ENCODE measurements at regions not wholly inside any gene's neighbourhood (a gene's known extent, or its start where the extent isn't known, plus 50 kb on each side); places are given as distances from the start of the nearest gene placed in this dataset.

DNA sequence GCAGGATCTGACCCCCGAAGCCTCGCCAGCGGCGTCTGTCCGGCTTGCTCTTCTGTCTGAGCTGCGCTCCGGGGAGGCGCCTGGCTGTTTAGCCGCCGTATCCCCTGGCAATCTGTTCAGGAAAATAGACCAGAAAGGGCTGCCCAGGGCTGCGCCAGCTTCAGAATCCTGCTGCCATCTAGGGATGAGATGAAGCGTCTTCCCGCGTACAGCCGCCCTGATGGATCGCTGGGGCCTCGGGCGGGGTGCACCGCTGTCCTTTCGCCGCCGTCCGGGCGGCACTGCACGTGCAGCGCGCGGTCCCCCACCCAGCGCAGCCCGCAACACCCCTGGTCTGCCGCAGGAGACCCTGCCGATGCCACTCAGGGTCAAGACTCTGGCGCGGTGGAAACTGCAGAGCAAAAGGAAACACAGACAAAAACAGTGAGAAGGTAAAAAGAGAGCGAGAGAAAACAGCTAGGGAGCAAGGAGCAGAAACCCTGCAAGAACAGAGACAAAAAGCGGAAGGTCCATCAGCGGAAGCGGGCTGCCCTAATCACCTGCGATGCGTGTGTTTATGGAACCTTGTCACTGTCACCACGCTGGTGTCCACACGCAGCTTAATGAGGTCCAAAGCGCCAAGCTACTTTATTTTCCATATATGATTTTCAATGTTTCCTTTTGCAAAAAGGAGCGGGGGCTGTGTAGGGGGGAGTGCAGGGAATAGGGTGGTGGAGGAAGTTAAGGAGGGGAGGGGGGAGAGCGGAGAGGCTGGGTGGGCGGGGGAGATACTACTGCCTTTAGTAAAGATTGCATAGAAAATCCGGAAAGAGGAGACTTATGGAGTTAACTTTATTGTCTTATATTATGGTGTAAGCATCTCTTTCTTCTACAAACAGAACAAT is 2113.3 kb upstream of the PIK3C3 start:
- WGBS, result 7% methylated on average over 47 of the region's 47 CpGs
- DNase-seq (ENCODE audit: extremely low spot score), result no peak
- Histone ChIP-seq H3K4me3 (ENCODE audit: low read depth, low read length) (no peak overlapping the region), H3K27ac (ENCODE audit: low read depth) (no peak overlapping the region), H3K4me1 (ENCODE audit: insufficient read depth) (no peaks in the 10 kb centered on the region), H3K36me3 (ENCODE audit: insufficient read depth) (no peaks in the 10 kb centered on the region)

- Histone ChIP-seq H3K27ac (ENCODE audit: low read depth) (no peak overlapping the region), H3K4me1 (ENCODE audit: insufficient read depth) (no peaks in the 10 kb centered on the region), H3K4me3 (ENCODE audit: low read depth, low read length) (no peak overlapping the region), H3K36me3 (ENCODE audit: insufficient read depth) (no peaks in the 10 kb centered on the region)
- DNase-seq (ENCODE audit: extremely low spot score), result no peak
- 12% methylated on average over 7 of the region's 7 CpGs for WGBS
These were observed 2114.1 kb upstream of the PIK3C3 start for GRCh38 chr18:39840856-39841481.

DNA sequence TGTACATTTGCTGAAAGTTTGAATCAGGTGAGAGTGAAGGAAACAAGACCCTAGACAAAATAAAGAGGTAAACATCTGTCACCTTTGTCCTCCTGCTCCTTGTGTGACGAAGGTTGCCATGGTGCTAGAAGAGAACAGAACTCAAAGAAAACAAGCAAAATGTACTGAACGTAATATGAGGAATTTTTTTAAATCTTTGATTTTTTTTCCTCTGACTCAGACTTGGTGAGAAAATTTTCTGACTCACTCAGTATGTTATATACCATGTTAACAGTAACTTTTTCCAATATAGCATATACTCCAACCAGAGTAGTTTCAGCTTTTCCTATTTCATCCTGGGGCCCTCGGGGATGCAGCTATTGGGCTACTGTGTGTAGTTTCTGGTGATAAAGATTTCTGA is 2114.6 kb upstream of the PIK3C3 start:
- no peak for DNase-seq (ENCODE audit: extremely low spot score)

GRCh38 chr18:39839782-39840181 is 2115.3 kb upstream of the PIK3C3 start:
- 95% methylated on average over 4 of the region's 4 CpGs for WGBS
- no peaks in the 10 kb centered on the region for H3K36me3 ChIP-seq (ENCODE audit: insufficient read depth)
- no peak for DNase-seq (ENCODE audit: extremely low spot score)
- no peaks in the 10 kb centered on the region for H3K4me1 ChIP-seq (ENCODE audit: insufficient read depth)
- H3K27ac ChIP-seq (ENCODE audit: low read depth), result no peak overlapping the region
- no peak overlapping the region for H3K4me3 ChIP-seq (ENCODE audit: low read depth, low read length)

More for the DNA sequence above, 2114.6 kb upstream of the PIK3C3 start:
- Histone ChIP-seq H3K36me3 (ENCODE audit: insufficient read depth) (no peaks in the 10 kb centered on the region), H3K4me1 (ENCODE audit: insufficient read depth) (no peaks in the 10 kb centered on the region), H3K27ac (ENCODE audit: low read depth) (no peak overlapping the region), H3K4me3 (ENCODE audit: low read depth, low read length) (no peak overlapping the region)
- WGBS, result 69% methylated on average over 3 of the region's 3 CpGs

- no peak overlapping the region for H3K4me3 ChIP-seq (ENCODE audit: low read depth, low read length)
- DNase-seq (ENCODE audit: extremely low spot score), result no peak
- WGBS, result 94% methylated on average over 3 of the region's 3 CpGs
- no peaks in the 10 kb centered on the region for H3K4me1 ChIP-seq (ENCODE audit: insufficient read depth)
- no peak overlapping the region for H3K27ac ChIP-seq (ENCODE audit: low read depth)
- H3K36me3 ChIP-seq (ENCODE audit: insufficient read depth), result no peaks in the 10 kb centered on the region
These were observed 2116.2 kb upstream of the PIK3C3 start for GRCh38 chr18:39838831-39839230.

DNA sequence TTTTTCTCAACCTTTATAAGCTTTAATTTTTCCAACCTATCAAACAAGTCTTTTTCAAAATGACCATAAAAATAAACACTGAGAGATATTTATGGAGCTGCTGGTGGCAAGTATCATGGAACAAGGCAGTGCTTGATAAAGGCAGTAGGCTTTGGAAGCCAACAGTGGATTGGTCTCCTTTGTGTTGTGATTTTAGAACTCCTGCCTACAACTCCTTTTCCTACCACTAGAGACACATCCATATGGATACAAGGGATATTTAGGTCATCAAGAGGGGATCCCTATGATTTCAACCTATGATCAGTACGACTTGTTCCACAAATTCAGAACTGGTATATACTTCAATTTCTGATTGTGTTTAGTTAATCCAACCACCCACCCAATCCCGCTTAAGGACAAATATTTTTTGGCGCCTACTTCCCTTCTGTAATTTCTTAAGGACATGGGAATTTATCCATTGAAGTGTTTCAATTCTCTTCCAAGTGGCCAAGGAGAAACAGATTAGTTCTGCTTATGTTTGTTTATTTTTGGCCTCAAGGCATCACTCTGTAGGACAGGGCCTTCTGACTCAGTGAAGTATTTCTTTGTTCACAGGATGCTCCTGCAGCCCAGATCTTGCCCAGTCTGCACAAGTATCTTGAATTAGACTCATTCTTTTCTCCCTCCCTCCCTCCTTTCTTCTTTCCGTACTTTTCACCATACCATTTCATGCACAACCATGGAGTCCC is 2119.6 kb upstream of the PIK3C3 start:
- no peak for DNase-seq (ENCODE audit: extremely low spot score)
- 81% methylated on average over 4 of the region's 4 CpGs for WGBS
- no peaks in the 10 kb centered on the region for H3K4me1 ChIP-seq (ENCODE audit: insufficient read depth)
- no peak overlapping the region for H3K4me3 ChIP-seq (ENCODE audit: low read depth, low read length)
- H3K27ac ChIP-seq (ENCODE audit: low read depth), result no peak overlapping the region
- no peaks in the 10 kb centered on the region for H3K36me3 ChIP-seq (ENCODE audit: insufficient read depth)

DNA sequence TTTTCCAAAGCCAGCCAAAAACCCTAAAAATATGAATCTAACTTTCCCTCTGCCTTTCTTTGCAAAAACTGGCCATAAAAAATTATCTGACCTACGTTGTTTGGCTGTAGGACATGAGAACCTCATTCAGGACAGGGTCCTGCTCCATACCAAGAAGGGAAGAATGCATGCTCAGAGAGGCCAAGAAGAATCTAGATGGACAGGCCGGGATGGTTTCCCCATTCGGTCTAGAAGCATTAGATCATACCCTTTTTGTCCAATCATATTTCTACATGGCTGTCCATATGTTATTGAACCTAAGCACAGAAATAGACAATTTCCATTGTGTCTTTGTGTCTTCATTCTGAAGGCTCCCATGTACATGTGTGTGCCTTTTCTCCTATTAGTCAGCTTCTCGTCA is 2120.4 kb upstream of the PIK3C3 start:
- no peaks in the 10 kb centered on the region for H3K4me1 ChIP-seq (ENCODE audit: insufficient read depth)
- no peak overlapping the region for H3K27ac ChIP-seq (ENCODE audit: low read depth)
- DNase-seq (ENCODE audit: extremely low spot score), result no peak
- H3K4me3 ChIP-seq (ENCODE audit: low read depth, low read length), result no peak overlapping the region
- H3K36me3 ChIP-seq (ENCODE audit: insufficient read depth), result no peaks in the 10 kb centered on the region
- 96% methylated on average over 4 of the region's 4 CpGs for WGBS

DNA sequence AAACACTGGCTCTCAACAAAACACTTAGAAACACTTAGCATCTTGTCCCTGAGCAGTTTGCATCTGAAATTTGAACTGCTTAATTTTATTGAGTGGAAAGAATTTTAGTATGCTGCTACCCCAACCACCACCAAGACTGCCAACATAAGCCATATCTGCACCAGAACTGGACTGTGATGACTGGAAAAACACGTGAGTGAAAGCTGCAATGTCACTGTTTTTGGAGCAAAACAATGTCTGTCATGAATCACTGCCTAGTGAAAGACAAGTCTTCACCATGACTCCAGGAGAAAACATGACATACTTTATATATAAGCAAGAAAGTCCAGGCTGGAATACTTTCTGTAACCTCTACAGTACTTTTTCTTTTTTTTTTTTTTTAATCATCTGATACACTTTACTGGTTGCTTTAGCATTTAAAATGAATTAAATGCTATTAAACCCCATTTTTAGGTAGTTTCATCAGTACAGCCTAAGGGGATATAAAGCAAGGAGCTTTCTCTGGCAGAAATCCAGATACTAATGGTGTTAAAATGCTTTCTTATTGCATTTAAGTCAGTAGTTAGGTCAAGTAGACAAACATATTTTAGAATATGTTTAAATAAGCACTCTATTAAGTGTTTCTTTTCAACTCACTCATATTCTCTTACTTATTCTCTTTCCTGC is 2129.4 kb upstream of the PIK3C3 start:
- H3K4me3 ChIP-seq (ENCODE audit: low read depth, low read length), result no peak overlapping the region
- no peak for DNase-seq (ENCODE audit: extremely low spot score)
- no peak overlapping the region for H3K27ac ChIP-seq (ENCODE audit: low read depth)
- no peaks in the 10 kb centered on the region for H3K4me1 ChIP-seq (ENCODE audit: insufficient read depth)
- H3K36me3 ChIP-seq (ENCODE audit: insufficient read depth), result no peaks in the 10 kb centered on the region
- whole genome bisulfite sequencing, result 54% methylated on average over 1 of the region's 1 CpG

DNA sequence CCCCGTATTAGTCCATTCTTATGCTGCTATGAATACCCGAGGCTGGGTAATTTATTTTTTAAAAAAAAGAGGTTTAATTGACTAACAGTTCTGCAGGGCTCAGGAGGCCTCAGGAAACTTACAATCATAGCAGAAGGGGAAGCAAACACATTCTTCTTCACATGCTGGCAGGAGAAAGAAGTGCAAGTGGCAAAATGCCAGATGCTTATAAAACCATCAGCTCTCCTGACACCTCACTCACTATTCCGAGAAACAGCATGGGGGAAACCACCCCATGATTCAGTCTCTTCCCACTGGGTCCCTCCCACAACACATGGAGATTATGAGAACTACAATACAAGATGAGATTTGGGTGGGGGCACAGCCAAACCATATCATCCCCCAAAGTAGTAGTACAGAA is 2148.5 kb upstream of the PIK3C3 start:
- 62% methylated on average over 3 of the region's 3 CpGs for WGBS
- Histone ChIP-seq H3K36me3 (ENCODE audit: insufficient read depth) (no peaks in the 10 kb centered on the region), H3K27ac (ENCODE audit: low read depth) (no peak overlapping the region), H3K4me1 (ENCODE audit: insufficient read depth) (no peaks in the 10 kb centered on the region), H3K4me3 (ENCODE audit: low read depth, low read length) (no peak overlapping the region)
- no peak for DNase-seq (ENCODE audit: extremely low spot score)

DNA sequence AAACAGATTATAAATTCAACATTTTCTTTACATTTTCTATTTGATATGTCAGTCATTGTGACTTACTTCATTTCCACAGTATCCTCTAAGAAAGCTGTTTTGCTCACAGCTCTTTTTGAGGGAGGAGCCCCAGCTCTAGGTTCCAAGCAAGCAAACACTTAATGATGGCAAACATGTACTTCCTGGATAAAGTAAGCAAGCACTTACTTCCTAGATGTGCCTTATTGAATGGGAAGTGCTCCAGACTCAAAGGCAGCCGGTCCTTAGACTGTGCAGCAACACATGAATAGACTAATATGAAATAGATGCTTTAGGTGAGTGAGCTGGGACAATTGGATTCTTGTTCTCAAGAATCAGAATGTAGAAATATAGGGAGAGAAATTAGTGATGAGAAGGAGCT is 2149.8 kb upstream of the PIK3C3 start:
- DNase-seq (ENCODE audit: extremely low spot score), result no peak
- Histone ChIP-seq H3K36me3 (ENCODE audit: insufficient read depth) (no peaks in the 10 kb centered on the region), H3K27ac (ENCODE audit: low read depth) (no peak overlapping the region), H3K4me1 (ENCODE audit: insufficient read depth) (no peaks in the 10 kb centered on the region), H3K4me3 (ENCODE audit: low read depth, low read length) (no peak overlapping the region)
- 59% methylated on average over 1 of the region's 1 CpG for WGBS

GRCh38 chr18:39802648-39803229 is 2152.3 kb upstream of the PIK3C3 start:
- WGBS, result 92% methylated on average over 17 of the region's 17 CpGs
- no peak overlapping the region for H3K4me3 ChIP-seq (ENCODE audit: low read depth, low read length)
- H3K36me3 ChIP-seq (ENCODE audit: insufficient read depth), result no peaks in the 10 kb centered on the region
- DNase-seq (ENCODE audit: extremely low spot score), result no peak
- no peaks in the 10 kb centered on the region for H3K4me1 ChIP-seq (ENCODE audit: insufficient read depth)
- no peak overlapping the region for H3K27ac ChIP-seq (ENCODE audit: low read depth)

- H3K4me1 ChIP-seq (ENCODE audit: insufficient read depth), result no peaks in the 10 kb centered on the region
- no peaks in the 10 kb centered on the region for H3K36me3 ChIP-seq (ENCODE audit: insufficient read depth)
- no peak overlapping the region for H3K27ac ChIP-seq (ENCODE audit: low read depth)
- DNase-seq (ENCODE audit: extremely low spot score), result no peak
- WGBS, result 88% methylated on average over 9 of the region's 9 CpGs
- no peak overlapping the region for H3K4me3 ChIP-seq (ENCODE audit: low read depth, low read length)
These were observed 2153.2 kb upstream of the PIK3C3 start for GRCh38 chr18:39801848-39802247.

- Histone ChIP-seq H3K36me3 (ENCODE audit: insufficient read depth) (no peaks in the 10 kb centered on the region), H3K27ac (ENCODE audit: low read depth) (no peak overlapping the region), H3K4me3 (ENCODE audit: low read depth, low read length) (no peak overlapping the region), H3K4me1 (ENCODE audit: insufficient read depth) (no peaks in the 10 kb centered on the region)
- no peak for DNase-seq (ENCODE audit: extremely low spot score)
- WGBS, result 96% methylated on average over 15 of the region's 15 CpGs
These were observed 2154.0 kb upstream of the PIK3C3 start for GRCh38 chr18:39801010-39801409.
